Dedifferentiated amniotic fluid mesenchymal stem cell (primary cell): ENCODE measurements at regions not wholly inside any gene's neighbourhood (a gene's known extent, or its start where the extent isn't known, plus 50 kb on each side); places are given as distances from the start of the nearest gene placed in this dataset.
A peak's percentile ranks its signal among the peaks of the same experiment; 100 is the strongest.

Source experiments
- DNase-seq: peaks from one replicate; pipeline ENCODE4 v3.0.0-alpha.2; 2016; ENCODE audit errors: extremely low spot score

- DNase-seq: no peak
Observed at GRCh38 chr6:85396159-85396808, 53.6 kb upstream of the NT5E start.

GRCh38 chr6:85395746-85396145 lies 54.1 kb upstream of the NT5E start:
- DNase-seq: no peak

GRCh38 chr6:85394853-85395538 lies 54.9 kb upstream of the NT5E start:
- no peak for DNase-seq

GRCh38 chr6:85394199-85394598 lies 55.7 kb upstream of the NT5E start:
- no peak for DNase-seq

DNA sequence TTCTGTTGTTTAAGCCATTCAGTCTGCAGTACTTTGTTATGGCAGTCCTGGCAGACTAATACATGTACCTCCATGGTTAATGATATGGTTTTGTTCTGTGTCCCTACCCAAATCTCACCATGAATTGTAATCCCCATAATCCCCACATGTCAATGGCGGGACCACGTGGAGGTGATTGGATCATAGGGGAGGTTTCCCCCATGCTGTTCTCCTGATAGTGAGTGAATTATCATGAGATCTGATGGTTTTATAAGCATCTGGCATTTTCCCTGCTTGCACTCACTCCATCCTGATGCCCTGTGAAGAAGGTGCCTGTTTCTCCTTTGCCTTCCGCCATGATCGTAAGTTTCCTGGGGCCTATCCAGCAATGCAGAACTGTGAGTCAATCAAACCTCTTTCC lies 57.5 kb upstream of the NT5E start:
- DNase-seq: no peak

DNA sequence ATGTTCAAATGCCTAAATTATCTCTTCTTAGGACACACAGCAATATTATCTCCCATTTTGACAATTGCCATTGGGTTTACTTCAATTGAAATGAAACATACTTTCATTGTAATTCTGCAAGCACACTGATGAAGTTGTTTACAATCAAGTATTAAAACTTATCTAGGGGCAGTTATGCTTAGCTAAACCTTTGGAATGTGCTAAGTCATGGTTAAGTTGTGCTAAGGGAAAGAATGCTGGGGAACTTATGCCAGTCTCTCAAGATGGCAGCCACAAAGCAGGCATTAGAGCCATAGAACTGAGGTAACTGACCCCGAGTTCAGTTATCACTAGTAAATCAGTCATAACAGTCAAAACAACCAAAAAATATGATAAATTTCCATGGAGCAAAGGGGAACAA lies 59.1 kb upstream of the NT5E start:
- no peak for DNase-seq

DNA sequence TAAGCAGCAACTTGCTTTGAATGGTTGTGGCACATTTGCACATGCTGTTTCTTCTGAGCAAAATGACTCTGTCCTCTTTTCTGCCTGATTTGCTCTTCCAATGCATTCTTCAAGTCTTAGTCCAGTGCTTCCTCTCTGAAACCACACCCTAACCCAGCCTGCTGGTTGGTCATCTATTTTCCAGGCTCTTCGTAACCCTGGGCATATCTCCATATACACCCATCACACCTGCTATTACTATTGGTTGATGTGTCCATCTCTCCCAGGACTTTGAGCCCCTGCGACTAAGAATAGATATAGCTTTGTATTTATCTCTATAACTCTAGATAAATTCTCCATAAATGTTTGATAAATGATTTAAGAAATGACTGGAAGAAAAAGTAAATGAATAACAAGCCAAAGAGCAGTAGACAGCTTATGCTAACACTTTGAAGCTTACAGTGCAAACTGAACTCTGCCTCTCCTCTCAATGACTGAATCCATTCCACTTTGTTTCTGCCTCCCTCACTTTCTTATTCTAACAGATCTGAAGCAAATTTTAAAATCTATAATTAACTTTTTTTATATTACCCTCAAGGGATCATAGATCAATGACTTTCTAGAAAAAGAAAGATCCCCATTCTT lies 59.7 kb upstream of the NT5E start:
- no peak for DNase-seq

DNA sequence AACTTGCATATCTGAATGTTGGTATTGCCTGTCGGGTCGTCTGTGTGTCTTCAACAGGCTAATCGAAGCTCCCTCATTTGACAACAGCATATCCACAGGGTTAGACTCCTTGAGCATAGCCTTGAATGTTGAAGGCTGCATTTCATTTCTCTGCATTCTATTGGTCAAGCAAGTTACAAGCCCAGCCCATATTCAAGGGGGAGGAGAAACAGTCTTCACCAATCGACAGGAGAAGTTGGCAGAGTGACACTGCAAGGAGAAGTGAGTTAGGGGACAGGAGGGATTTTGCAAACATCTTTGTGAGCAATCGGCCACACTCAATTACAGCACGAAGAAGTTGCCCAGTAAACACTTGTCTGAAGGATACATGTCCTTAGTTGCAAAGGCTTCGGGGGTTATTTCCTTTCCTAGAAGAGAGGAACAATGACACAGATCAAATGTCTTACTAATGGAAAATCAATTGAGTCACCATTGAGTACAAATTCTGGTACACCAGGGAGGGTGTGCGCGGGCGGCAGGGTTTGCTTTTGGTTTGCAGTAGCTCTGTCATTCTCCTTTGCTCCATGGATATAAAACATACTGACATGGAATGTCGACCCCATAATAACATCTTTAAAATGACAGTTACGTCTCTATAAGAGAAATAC lies 60.6 kb upstream of the NT5E start:
- DNase-seq: no peak

DNA sequence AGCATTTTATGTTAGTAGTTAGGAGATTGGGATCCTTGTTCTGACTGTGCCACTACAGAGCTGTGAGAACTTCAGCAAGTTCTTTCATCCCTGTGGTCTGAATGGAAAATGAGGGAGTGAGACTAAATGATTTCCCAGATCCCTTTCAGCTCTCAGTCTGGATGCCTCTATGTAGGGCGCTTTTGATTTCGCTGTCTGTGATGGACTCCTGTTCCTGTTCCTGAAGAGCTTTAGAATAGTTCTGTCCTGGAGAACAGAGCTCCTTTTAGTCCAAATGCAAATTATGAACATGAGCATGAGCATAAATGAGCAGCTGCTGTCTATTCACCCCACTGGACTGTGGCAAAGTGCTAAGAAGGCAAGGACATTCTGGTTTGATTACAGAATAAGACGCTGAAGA lies 61.4 kb upstream of the NT5E start:
- no peak for DNase-seq

- no peak for DNase-seq
Observed at GRCh38 chr6:85385636-85386315, 64.1 kb upstream of the NT5E start.

GRCh38 chr6:85383042-85383441 lies 66.8 kb upstream of the NT5E start:
- no peak for DNase-seq

GRCh38 chr6:85382541-85382940 lies 67.3 kb upstream of the NT5E start:
- DNase-seq: no peak

DNA sequence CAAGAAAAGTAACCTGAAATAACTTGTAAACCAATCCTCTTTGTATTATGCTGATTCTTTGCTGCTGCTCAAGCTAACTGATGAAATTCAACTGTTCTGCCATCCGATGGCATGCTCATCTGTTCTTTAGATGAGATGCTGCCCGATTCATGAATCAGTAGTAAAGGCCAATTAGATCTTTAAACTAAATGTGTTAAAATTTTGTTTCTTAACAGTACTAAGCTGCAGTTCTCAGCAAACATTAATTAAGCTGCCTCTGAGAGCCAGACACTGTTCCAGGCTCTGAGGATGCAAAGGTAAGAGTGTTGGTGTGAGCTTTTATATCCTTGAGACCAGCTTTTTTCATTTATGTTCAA lies 77.0 kb upstream of the NT5E start:
- no peak for DNase-seq

- no peak for DNase-seq
Observed at GRCh38 chr6:85372188-85372914, 77.5 kb upstream of the NT5E start.

GRCh38 chr6:85368631-85369030 lies 81.3 kb upstream of the NT5E start:
- no peak for DNase-seq

DNA sequence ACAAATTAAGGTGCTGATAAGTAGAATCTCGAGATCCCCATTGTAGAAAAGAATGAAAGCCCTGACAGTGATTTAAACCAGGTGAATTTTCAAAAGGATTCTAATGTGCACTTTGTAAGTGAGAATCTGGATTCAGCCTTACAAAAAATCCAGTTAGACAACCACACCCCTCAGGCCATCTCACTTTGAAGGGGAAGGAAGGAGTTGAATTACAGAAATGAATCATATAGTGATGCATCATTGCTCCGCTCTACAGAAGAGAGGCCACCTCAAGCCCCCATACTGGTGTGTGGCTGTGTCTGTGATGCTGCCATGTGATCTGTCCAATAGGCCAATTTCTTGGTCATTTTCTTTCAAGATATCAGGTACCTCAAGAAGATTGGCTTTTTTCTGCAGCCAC lies 85.5 kb upstream of the NT5E start:
- DNase-seq: peak; percentile 65

DNA sequence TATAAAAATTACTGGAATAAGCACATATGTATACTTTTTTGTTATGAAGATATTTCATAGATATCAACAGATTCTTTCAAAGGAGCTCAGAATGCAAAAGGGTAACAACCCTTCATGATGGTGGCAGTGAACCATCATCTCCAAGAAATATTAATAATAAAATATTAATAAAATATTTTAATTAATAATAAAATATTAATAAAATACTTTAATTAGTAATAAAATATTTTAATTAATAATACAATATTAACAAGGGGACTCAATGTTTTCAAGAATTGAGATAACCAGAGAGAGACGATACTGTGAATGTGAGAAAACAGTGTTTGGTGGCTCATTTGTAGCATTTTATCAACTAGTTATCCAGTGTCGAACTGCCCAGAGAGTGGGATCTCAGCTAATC lies 86.0 kb upstream of the NT5E start:
- no peak for DNase-seq

DNA sequence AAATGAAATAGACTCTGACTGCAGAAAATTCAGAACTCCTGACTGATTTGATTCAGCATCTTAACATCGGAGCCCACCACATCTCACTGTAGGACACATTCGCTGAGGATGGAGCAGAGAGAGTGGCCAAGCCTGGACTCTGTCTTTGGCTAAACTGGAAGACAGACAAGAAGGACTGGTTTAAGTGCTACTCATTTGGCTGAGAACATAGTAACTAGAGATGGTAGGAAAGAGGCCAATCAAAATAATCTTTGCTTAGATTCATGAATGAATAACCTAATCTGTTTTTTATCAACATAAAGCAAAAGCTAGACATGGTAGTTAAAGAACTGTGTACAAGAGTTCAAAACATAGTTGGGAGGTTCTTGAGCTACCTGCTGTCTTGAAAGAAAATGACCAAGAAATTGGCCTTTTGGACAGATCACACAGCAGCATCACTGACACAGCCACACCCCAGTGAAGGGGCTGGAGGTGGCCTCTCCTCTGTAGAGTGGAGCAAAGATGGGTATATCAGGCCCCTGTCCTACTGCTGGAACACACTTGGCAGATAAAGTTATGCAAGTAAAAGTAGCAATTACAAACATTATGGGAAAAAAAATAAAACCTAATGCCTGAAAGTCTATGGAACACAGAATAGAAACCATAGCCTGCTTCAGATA lies 87.1 kb upstream of the NT5E start:
- DNase-seq: no peak

DNA sequence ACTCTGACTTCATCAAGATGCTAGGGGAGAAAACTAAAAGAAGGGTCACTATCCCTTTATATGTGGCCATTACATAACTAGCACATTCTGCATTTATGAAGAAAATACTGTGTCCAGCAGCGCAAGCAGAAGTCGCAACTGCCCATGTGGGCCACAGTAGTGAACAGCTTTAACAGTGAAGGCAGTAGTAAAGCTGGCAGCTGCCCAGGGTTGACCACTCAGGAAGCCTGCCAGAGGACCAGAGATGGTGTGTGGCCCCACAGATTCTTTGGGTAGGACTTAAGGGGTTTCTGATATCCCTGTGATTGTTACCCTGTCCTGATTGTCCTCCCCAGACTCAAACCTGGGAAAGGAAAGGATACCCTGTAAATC lies 88.3 kb upstream of the NT5E start:
- no peak for DNase-seq

DNA sequence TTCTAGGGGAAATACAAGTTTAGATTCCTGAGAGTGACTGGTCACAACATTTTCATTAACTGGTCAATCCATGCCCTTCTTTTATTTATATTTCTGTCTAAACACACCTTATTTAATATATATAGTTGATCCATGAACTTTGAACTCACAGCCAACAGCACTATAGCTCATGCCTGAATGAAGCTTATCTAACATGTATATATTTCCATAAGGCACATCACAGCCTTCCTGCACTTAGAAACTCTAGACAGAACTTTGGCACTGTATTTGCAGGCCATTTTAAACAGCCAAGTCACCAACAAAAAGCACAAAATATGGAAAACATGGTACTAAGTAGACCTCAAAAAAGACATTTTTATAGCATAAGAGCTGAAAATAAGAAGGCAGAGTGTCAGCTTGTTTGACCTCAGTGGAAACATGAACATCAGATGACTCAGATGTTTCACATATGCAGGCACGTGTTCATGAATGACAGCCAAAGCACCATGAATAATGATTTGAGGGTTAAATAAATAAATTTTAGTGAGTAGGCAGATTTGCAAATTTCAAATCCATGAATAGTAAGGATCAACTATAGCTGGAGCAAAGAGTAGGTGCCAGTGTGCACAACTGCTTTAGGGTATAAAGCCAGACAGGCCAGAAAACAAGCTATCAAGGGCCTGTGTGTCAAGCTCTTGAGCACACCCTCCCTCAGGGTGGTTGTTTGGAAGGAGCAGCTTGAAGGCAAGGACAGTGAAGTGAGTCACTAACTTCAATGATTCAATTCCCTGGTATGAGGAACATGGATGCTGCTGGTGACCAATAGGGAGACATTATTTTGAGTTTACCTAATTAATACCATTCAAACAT lies 88.9 kb upstream of the NT5E start:
- peak; percentile 92 for DNase-seq
